ENCODE measurements at regions not wholly inside any gene's neighbourhood (a gene's known extent, or its start where the extent isn't known, plus 50 kb on each side); places are given as distances from the start of the nearest gene placed in this dataset.

- no peak for TF ChIP-seq CTCF (IDR thresholded peaks at IDR 0.05)
- TF ChIP-seq POLR2A (IDR thresholded peaks at IDR 0.05), result no peak
Measured at GRCh38 chrX:27882695-27883094, 74.9 kb downstream of the MAGEB10 start.
